Pancreas (tissue), 10 donors: ENCODE measurements at regions not wholly inside any gene's neighbourhood (a gene's known extent, or its start where the extent isn't known, plus 50 kb on each side); places are given as distances from the start of the nearest gene placed in this dataset.

Experiments
- ATAC-seq, 4 donors: fragments of 200-7000 bp; cut with Tn5 transposase; one replicate each; pipeline versions ENCODE4 v1.8.0 to v1.9.1; 2020; ENCODE audit warnings: mild to moderate bottlenecking in 4 of 4, moderate library complexity in 4 of 4
- DNase-seq, 6 donors: peaks; one replicate each; pipeline ENCODE4 v3.0.0-alpha.2; 2020
- FAIRE-seq: peaks from 2 replicates; lab custom pipeline; 2012; peaks lifted over from hg19 to GRCh38; lab: Jason Lieb, UNC
- H3K27ac ChIP-seq, 4 donors: fragments of 200-600 bp; sonication (generic); 1 replicate in 3 of 4; 2 replicates in 1 of 4; pipeline versions ENCODE4 v1.5.0 to v1.8.0; 2020
- H3K27me3 ChIP-seq, 4 donors: fragments of 200-600 bp; one replicate each; pipeline ENCODE4 v1.8.0; 2021
- H3K36me3 ChIP-seq, 3 donors: fragments of 200-600 bp; sonication (generic) in 1 of 3; one replicate each; pipeline versions ENCODE4 v1.5.0 to v1.8.0; 2020 to 2021
- H3K4me1 ChIP-seq, 3 donors: fragments of 200-600 bp; one replicate each; pipeline ENCODE4 v1.8.0; 2021
- H3K4me3 ChIP-seq, 4 donors: fragments of 200-600 bp; sonication (generic) in 2 of 4; one replicate each; pipeline versions ENCODE4 v1.5.0 to v1.8.0; 2020 to 2021
- H3K9me3 ChIP-seq, 4 donors: fragments of 200-600 bp; one replicate each; pipeline ENCODE4 v1.8.0; 2021
- CTCF ChIP-seq, 4 donors: fragments of 200-600 bp; sonication (generic) in 3 of 4; IDR thresholded peaks; one replicate each; pipeline versions ENCODE4 v1.5.0 to v1.8.0; 2021; ENCODE audit warnings: antibody characterized with exemption in 4 of 4
- WGBS, 2 donors: extraction: QIAGEN DNeasy Blood & Tissue Kit; methylation state at CpG; one replicate each; pipeline ENCODE4 v1.1.7; 2013; 5-methylcytosine and 5-hydroxymethylcytosine counted together
- intact Hi-C, 3 donors: fragments of 100-400 bp; cut with DNase I; formaldehyde crosslinking; loops; one replicate each; pipeline versions ENCODE4 v1.11.1 to v1.14.2; 2022
- donor health status: healthy with polysubstance abuse.
- donor health status: DM: no; HTN: no; CAD: no; lungs with moderate emphysema.
- donor health status: DM: no; HTN: no; CAD: no.
- donor health status: control.
- donor health status: control.
- donor health status: Bipolar disorder and iron deficiency.
- donor health status: DM: yes; HTN: yes; CAD: no.
- donor health status: DM: no; HTN: no; CAD: no.
- donor health status: DM: no; HTN: no; CAD: no.
- donor health status: DM: yes; HTN: yes; CAD: no.

- DNase-seq (no peak), FAIRE-seq (no peak), ATAC-seq (no peak)
- H3K4me1 ChIP-seq: no peaks in the 10 kb centered on the region
- H3K4me3 ChIP-seq: no peak overlapping the region
- no peaks in the 10 kb centered on the region for H3K27me3 ChIP-seq
- H3K36me3 ChIP-seq: no peaks in the 10 kb centered on the region
- intact Hi-C loops: no loop called here
- no peaks in the 10 kb centered on the region for H3K9me3 ChIP-seq
- 86 to 93% methylated on average over 2 of the region's 2 CpGs for WGBS, 2 donors
- no peak overlapping the region for H3K27ac ChIP-seq
- TF ChIP-seq CTCF (IDR thresholded peaks at IDR 0.05): no peak
Measured at GRCh38 chr2:12243381-12243780, 473.4 kb upstream of the TRIB2 start.

- intact Hi-C loops: no loop called here
- Histone ChIP-seq H3K4me3 (no peak overlapping the region), H3K27me3 (no peaks in the 10 kb centered on the region), H3K27ac (no peak overlapping the region), H3K36me3 (no peaks in the 10 kb centered on the region), H3K4me1 (no peaks in the 10 kb centered on the region), H3K9me3 (no peaks in the 10 kb centered on the region)
- ATAC-seq (no peak), DNase-seq (no peak), FAIRE-seq (no peak)
- TF ChIP-seq CTCF (IDR thresholded peaks at IDR 0.05): no peak
- 30% methylated on average over 3 of the region's 3 CpGs for WGBS, 2 donors
Measured at GRCh38 chr2:12244070-12244469, 472.7 kb upstream of the TRIB2 start.

- no peaks in the 10 kb centered on the region for H3K9me3 ChIP-seq
- no peak overlapping the region for H3K4me3 ChIP-seq
- ATAC-seq (no peak), DNase-seq (no peak), FAIRE-seq (no peak)
- peaks cover 0 to 5% (median 0%) of the 10 kb centered on the region in 3 donors for H3K4me1 ChIP-seq
- WGBS, 2 donors: 98% methylated on average over 2 of the region's 2 CpGs
- H3K27me3 ChIP-seq: no peaks in the 10 kb centered on the region
- no peaks in the 10 kb centered on the region for H3K36me3 ChIP-seq
- intact Hi-C loops: no loop called here
- H3K27ac ChIP-seq: no peak overlapping the region
- TF ChIP-seq CTCF (IDR thresholded peaks at IDR 0.05): no peak
Measured at GRCh38 chr2:12251121-12251520, 465.6 kb upstream of the TRIB2 start.

GRCh38 chr2:12251749-12252148, 465.0 kb upstream of the TRIB2 start:
- ATAC-seq: no peak
- Histone ChIP-seq H3K36me3 (no peaks in the 10 kb centered on the region), H3K4me1 (peaks cover 0 to 5% (median 0%) of the 10 kb centered on the region in 3 donors), H3K9me3 (no peaks in the 10 kb centered on the region), H3K4me3 (no peak overlapping the region), H3K27ac (no peak overlapping the region), H3K27me3 (no peaks in the 10 kb centered on the region)
- intact Hi-C loops: no loop called here
- no peak for FAIRE-seq
- no peak for DNase-seq
- no peak for TF ChIP-seq CTCF (IDR thresholded peaks at IDR 0.05)

GRCh38 chr2:12253167-12253778, 463.5 kb upstream of the TRIB2 start:
- H3K36me3 ChIP-seq: no peaks in the 10 kb centered on the region
- no peak overlapping the region for H3K27ac ChIP-seq
- 90 to 99% methylated on average over 2 of the region's 2 CpGs for WGBS, 2 donors
- intact Hi-C loops: no loop called here
- no peak overlapping the region for H3K4me3 ChIP-seq
- no peaks in the 10 kb centered on the region for H3K27me3 ChIP-seq
- no peak for DNase-seq
- no peak for FAIRE-seq
- peaks cover 0 to 5% (median 3%) of the 10 kb centered on the region in 3 donors for H3K4me1 ChIP-seq
- no peak for ATAC-seq
- no peak for TF ChIP-seq CTCF (IDR thresholded peaks at IDR 0.05)
- H3K9me3 ChIP-seq: no peaks in the 10 kb centered on the region
